NCI-H1694 treated with DMSO at 0.1 percent for 48 hours (cell line): ENCODE measurements at regions not wholly inside any gene's neighbourhood (a gene's known extent, or its start where the extent isn't known, plus 50 kb on each side); places are given as distances from the start of the nearest gene placed in this dataset.
"Not testable (repeated sequence)": the region's sequence is repeated elsewhere in the genome, so short reads cannot be mapped to it uniquely, and the experiment has no call there.

Experiments
- DNase-seq: peaks from one replicate; lab custom pipeline; 2025; lab: John Stamatoyannopoulos, UW

- DNase-seq, result no peak
Measured at GRCh38 chr4:84221704-84222103, 277.4 kb downstream of the NKX6-1 start.

GRCh38 chr4:84220990-84221389 is 278.1 kb downstream of the NKX6-1 start:
- no peak for DNase-seq

DNA sequence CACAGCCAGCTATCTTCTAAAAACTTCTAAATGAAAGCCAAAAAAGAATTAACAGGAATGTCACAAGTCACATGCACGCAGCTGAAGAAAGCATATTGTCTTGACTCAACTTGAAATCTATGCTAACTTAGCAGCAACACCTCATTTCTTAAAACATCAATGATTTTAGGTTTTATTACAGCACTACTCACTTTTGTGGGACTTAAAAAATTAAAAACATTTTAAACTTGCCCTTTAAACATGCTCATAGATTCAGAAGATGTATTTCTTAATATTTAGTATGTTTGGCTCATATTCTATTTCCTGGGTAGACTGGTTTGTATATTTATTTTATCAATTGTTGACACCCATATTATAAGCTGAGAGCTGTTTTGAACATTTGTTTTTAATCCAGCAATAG is 279.4 kb downstream of the NKX6-1 start:
- DNase-seq, result no peak

- DNase-seq, result peak; percentile 78
Measured at GRCh38 chr4:84218031-84218430, 281.1 kb downstream of the NKX6-1 start.

GRCh38 chr4:84215217-84215616 is 283.9 kb downstream of the NKX6-1 start:
- DNase-seq, result no peak

DNA sequence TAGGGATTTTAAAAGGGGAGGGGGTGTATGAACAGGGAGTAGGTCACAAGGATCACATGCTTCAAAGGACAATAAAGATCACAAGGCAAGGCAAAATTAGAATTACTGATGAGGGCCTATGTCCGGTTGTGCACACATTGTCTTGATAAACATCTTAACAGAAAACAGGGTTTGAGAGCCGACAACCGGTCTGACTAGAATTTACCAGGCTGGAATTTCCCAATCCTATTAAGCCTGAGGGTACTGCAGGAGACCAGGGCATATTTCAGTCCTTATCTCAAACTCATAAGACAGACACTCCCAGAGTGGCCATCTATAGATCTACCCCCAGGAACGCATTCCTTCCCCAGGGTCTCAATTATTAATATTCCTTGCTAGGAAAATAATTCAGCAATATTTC is 292.9 kb downstream of the NKX6-1 start:
- DNase-seq, result not testable (repeated sequence)

GRCh38 chr4:84189144-84189543 is 309.9 kb downstream of the NKX6-1 start:
- DNase-seq, result no peak

GRCh38 chr4:84179409-84179808 is 319.7 kb downstream of the NKX6-1 start:
- DNase-seq, result no peak

DNA sequence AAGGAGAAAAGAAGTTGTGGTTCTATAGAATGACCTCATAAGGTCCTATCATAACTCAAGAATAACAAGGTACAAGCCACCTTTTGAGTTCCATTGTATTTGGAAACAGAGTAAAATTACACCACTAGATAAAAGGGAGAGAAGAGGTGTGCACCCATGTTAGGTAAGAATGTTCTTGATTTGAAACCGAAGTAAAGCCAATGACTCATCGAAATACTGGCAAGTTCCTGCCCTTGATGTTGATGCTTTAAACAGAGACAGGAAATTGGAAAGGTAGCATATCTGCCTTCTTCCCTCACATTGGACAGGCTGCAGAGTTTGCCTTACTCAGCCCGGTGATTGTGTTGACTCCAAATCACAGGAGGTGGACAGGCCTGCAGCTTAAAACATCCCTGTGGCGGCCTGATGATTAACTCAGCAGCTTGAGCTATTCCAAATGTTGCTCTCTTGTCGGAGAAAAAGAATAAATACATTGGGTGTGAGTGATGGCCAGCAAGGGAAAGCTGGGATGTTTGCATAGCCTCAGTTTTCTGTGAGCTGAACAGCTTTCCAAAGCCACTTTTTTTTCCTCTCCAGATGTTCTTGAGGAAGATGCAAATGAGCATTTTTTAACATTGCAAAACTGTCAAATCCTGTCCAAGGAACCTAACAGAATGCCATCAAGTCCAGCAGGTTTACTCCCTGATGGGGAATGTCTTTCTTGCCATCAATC is 321.1 kb downstream of the NKX6-1 start:
- DNase-seq, result no peak

GRCh38 chr4:84176016-84176415 is 323.1 kb downstream of the NKX6-1 start:
- DNase-seq, result no peak

DNA sequence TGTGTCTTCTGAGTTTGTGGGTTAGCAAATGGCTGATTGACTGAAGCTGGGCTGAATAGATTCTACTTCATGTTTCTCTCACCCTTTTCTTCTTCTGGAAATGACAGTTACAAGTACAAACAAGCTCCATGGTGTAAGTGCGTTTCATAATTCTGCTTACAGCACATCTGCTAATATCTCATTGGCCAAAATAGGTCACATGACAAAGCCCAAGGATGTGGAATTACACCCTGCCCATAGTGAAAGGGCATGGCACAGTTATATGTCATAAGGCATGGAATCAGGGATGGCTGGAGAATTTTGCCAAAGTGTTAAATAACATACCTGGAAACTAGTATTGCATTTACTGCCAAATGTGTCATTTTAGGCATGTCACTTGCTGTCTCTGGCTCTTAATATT is 327.2 kb downstream of the NKX6-1 start:
- DNase-seq, result no peak

GRCh38 chr4:84167564-84167963 is 331.5 kb downstream of the NKX6-1 start:
- DNase-seq, result no peak

DNA sequence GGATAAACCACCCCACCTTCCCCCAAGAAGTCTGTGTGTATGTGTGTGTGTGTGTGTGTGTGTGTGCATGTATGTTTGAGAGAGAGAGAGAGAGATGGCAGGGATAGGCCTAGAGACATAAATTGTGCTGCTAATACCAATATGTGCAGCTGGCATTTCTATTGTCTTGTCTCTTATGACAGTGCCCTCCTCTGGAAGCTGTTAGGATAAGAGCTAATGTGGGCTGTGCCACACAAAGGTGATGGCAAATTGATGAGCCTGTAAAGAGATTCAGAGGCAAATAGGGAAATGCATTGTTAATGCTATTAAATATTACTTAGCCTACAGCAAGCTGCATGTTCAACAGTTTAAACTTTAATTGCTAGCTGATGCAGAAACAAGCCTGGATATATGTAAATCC is 332.0 kb downstream of the NKX6-1 start:
- DNase-seq, result peak; percentile 36

- DNase-seq, result no peak
Measured at GRCh38 chr4:84166486-84166885, 332.6 kb downstream of the NKX6-1 start.

GRCh38 chr4:84164201-84164600 is 334.9 kb downstream of the NKX6-1 start:
- no peak for DNase-seq

DNA sequence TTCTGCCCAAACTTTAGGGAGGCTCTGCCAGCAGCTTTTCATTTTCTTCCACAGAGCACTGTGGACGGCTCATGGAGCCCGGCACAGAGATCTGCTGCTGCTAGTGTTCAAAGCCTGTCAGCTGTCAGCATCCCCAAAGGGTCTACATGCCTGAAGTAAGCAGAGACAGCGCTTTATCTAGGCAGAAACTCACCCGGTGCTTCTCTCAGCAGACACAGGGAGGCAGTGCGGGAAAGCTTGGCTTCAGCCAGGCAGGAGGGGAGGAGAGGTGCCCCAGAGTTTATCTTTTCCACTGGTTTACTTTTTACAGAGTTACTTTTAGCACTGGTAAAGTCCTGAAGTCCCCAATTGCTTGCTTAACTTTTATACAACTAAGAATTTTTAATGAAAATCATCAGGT is 339.3 kb downstream of the NKX6-1 start:
- DNase-seq, result no peak

DNA sequence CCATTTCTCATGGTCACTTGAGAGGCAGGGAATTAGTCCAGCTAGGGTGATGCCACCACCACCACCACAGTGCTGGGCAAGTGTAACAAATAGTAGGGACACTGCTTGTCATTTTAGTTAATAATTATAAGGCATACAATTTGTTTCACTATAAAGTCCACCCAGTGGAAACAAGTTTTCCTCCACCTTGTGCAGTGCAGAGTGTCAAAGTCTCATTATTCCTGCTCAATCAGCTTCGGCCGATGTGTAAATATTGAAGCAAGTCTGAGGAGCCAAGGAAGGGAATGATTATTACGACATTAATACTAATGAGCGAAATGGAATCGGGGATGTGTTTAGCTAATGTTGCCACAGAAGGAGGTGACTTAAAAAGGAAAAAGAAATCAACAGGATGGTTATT is 340.4 kb downstream of the NKX6-1 start:
- no peak for DNase-seq

GRCh38 chr4:84151574-84151973 is 347.5 kb downstream of the NKX6-1 start:
- peak; percentile 66 for DNase-seq

DNA sequence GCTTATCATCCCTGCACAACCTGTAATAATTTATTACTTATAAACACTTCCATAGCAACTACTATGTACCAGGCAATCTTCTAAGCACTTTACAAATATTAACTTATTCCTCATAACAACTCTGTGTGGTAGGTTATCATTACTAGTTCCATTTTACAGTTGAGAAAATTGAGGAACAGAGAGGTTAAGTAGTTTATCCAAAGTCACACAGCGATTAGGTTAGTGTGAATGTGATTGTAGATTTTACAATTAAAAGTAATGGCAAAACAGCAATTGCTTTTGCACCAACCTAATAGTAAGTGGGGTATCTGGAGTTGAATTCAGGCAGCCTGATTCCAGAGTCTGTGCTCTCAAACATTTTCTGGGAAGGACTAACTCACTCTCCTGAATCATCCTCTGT is 348.9 kb downstream of the NKX6-1 start:
- DNase-seq, result no peak

- DNase-seq, result no peak
Measured at GRCh38 chr4:84147831-84148230, 351.3 kb downstream of the NKX6-1 start.

DNA sequence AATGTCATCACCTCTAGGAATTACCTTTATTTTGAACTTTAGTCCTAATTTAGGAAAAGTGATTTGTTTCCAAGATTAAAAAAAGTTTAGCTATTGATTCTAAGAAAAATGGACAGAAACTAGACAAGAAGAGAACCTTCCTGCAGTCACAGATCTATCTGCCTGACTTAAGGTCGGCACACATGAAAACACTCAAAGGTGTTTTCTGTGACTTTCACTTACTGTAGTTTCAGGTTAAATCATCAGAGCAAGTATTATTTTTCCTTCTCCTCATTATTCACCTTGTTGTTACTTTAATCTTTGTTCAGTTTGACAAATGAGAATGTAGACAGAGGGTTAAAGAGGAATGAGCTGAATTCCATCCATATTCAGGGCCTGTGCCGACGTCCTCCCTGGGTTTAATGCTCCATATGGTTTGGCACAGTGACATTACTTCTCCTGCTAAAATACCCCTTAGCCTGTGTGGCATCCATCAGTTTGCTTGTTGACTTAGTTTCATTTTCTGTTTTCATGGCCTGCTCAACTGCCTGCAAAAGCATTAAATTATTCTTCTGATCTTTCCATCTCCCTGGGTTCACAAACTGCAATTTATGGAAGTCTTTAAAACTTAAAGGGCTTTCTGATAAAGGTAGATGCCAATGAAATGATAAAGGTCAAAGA is 352.7 kb downstream of the NKX6-1 start:
- DNase-seq, result peak; percentile 63

GRCh38 chr4:84145176-84145575 is 353.9 kb downstream of the NKX6-1 start:
- no peak for DNase-seq

- not testable (repeated sequence) for DNase-seq
Measured at GRCh38 chr4:84126911-84127310, 372.2 kb downstream of the NKX6-1 start.
